Naive B cell (primary cell): ENCODE measurements at regions not wholly inside any gene's neighbourhood (a gene's known extent, or its start where the extent isn't known, plus 50 kb on each side); places are given as distances from the start of the nearest gene placed in this dataset.
"Not testable (repeated sequence)": the region's sequence is repeated elsewhere in the genome, so short reads cannot be mapped to it uniquely, and the experiment has no call there.

Source experiments
- ATAC-seq, 2 donors: fragments of 150-1000 bp; cut with Tn5 transposase; 2 replicates each; pipeline ENCODE4 v1.10.0; 2021; ENCODE audit warnings: low read depth in 2 of 2, mild to moderate bottlenecking in 2 of 2, moderate library complexity in 2 of 2
- DNase-seq: peaks from one replicate; pipeline ENCODE4 v3.0.0; 2022
- H3K27ac Mint-ChIP-seq, 6 donors: one replicate each; pipeline ENCODE4 v1.8.0; 2020 to 2022; ENCODE audit warnings: mild to moderate bottlenecking in 6 of 6, mixed read lengths in 6 of 6, moderate library complexity in 5 of 6, inconsistent platforms in 2 of 6
- H3K27me3 Mint-ChIP-seq, 3 donors: one replicate each; pipeline ENCODE4 v1.8.0; 2021 to 2022; ENCODE audit warnings: mixed read lengths in 3 of 3, mild to moderate bottlenecking in 1 of 3
- H3K36me3 Mint-ChIP-seq, 2 donors: one replicate each; pipeline ENCODE4 v1.8.0; 2020 to 2022; ENCODE audit warnings: mixed read lengths in 2 of 2, inconsistent platforms in 1 of 2, mild to moderate bottlenecking in 1 of 2
- H3K4me1 Mint-ChIP-seq, 3 donors: one replicate each; pipeline ENCODE4 v1.8.0; 2020 to 2022; ENCODE audit warnings: mixed read lengths in 3 of 3, inconsistent platforms in 1 of 3, mild to moderate bottlenecking in 1 of 3, moderate library complexity in 1 of 3
- H3K4me3 Mint-ChIP-seq, 8 donors: one replicate each; pipeline ENCODE4 v1.8.0; 2020 to 2022; ENCODE audit warnings: mild to moderate bottlenecking in 8 of 8, mixed read lengths in 8 of 8, moderate library complexity in 8 of 8, inconsistent platforms in 2 of 8
- H3K9me3 Mint-ChIP-seq, 7 donors: one replicate each; pipeline ENCODE4 v1.8.0; 2020 to 2022; ENCODE audit warnings: mixed read lengths in 7 of 7, mild to moderate bottlenecking in 5 of 7, inconsistent platforms in 2 of 7, moderate library complexity in 1 of 7

DNA sequence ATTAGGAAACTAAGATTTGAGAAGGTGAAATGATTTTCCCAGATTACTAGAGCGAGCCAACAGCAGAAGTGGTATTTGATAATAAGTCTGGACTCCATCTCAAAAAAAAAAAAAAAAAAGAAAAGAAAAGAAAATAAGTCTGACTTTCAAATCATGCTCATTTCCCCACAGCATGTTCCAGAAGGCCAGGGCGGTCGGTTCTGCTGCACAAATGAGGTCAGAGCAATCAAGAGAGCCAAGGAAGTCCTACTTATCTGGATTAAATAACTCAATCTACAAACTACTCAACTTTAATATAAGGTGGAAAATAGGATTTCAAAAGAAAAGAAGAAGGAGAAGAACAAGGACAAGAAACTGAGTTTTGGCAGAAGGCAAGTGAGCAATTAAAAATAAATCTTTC, 130.4 kb upstream of the RASA1 start:
- Mint-ChIP-seq H3K27ac (peak overlapping the region in 2 of 6 donors; percentile 57 to 85), H3K4me3 (no peak overlapping the region), H3K9me3 (peaks cover 0 to 5% (median 3%) of the 10 kb centered on the region in 7 donors), H3K4me1 (peaks cover 6 to 24% (median 19%) of the 10 kb centered on the region in 3 donors), H3K36me3 (no peaks in the 10 kb centered on the region), H3K27me3 (no peaks in the 10 kb centered on the region)
- DNase-seq = no peak
- no peak for ATAC-seq

GRCh38 chr5:87138091-87138805, 129.4 kb upstream of the RASA1 start:
- peak overlapping the region in 1 of 6 donors; percentile 63 for H3K27ac Mint-ChIP-seq
- H3K9me3 Mint-ChIP-seq = peaks cover 0 to 5% (median 3%) of the 10 kb centered on the region in 7 donors
- no peak for DNase-seq
- H3K27me3 Mint-ChIP-seq = no peaks in the 10 kb centered on the region
- peaks cover 5 to 29% (median 19%) of the 10 kb centered on the region in 3 donors for H3K4me1 Mint-ChIP-seq
- no peak for ATAC-seq
- H3K4me3 Mint-ChIP-seq = no peak overlapping the region
- H3K36me3 Mint-ChIP-seq = no peaks in the 10 kb centered on the region

DNA sequence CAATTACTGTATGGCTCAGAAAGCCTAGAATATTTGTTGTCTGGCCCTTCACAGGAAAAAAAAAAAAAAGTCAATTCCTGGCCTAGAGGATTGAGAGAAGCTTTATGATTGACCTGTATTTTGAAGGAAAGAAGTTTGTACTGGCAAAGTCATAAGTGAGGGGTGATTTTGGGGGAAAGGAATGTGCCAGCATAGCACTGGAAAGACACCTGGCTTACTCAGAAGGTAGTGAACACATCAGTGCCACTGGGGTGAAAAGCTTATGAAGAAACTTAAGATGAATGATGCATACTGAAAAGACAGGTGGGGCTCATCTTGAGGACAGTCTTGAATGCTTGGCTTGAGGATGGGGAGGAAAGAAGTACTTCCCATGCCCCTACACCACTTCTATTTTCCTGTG, 127.9 kb upstream of the RASA1 start:
- H3K4me3 Mint-ChIP-seq = no peak overlapping the region
- peaks cover 0 to 5% (median 0%) of the 10 kb centered on the region in 7 donors for H3K9me3 Mint-ChIP-seq
- ATAC-seq (no peak), DNase-seq (no peak)
- H3K36me3 Mint-ChIP-seq = no peaks in the 10 kb centered on the region
- peaks cover 5 to 29% (median 19%) of the 10 kb centered on the region in 3 donors for H3K4me1 Mint-ChIP-seq
- H3K27me3 Mint-ChIP-seq = no peaks in the 10 kb centered on the region
- peak overlapping the region in 2 of 6 donors; percentile 45 to 69 for H3K27ac Mint-ChIP-seq

GRCh38 chr5:87141544-87141943, 126.1 kb upstream of the RASA1 start:
- Mint-ChIP-seq H3K4me3 (no peak overlapping the region), H3K4me1 (peaks cover 0 to 21% (median 9%) of the 10 kb centered on the region in 3 donors), H3K27me3 (no peaks in the 10 kb centered on the region), H3K9me3 (peaks cover 0 to 5% (median 0%) of the 10 kb centered on the region in 7 donors), H3K27ac (peak overlapping the region in 1 of 6 donors; percentile 24), H3K36me3 (no peaks in the 10 kb centered on the region)
- DNase-seq (no peak), ATAC-seq (no peak)

DNA sequence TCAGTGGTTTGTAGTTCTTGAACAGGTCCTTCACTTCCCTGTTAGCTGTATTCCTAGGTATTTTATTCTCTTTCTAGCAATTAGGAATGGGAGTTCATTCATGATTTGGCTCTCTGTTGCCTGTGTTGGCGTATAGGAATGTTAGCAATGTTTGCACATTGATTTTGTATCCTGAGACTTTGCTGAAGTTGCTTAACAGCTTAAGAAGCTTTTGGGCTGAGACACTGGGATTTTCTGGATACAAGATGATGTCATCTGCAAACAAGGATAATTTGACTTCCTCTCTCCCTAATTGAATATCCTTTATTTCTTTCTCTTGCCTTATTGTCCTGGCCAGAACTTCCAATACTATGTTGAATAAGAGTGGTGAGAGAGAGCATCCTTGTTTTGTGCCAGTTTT, 121.8 kb upstream of the RASA1 start:
- H3K9me3 Mint-ChIP-seq, H3K4me3 Mint-ChIP-seq, H3K4me1 Mint-ChIP-seq, H3K27me3 Mint-ChIP-seq, H3K27ac Mint-ChIP-seq, DNase-seq, H3K36me3 Mint-ChIP-seq, ATAC-seq: not testable (repeated sequence)

DNA sequence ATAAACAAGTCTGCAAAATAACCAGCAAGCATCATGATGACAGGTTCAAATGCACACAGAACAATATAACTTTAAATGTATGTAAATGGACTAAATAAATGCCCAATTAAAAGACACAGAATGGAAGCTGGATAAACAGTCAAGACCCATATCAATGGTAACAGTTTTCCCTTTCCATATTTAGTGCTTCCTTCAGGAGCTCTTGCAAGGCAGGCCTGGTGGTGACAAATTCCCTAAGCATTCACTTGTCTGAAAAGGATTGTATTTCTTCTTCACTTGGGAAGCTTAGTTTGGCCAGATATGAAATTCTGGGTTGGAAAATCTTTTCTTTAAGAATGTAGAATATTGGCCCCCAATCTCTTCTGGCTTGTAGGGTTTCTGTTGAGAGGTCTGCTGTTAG, 120.2 kb upstream of the RASA1 start:
- no peaks in the 10 kb centered on the region for H3K27me3 Mint-ChIP-seq
- DNase-seq (no peak), ATAC-seq (no peak)
- no peaks in the 10 kb centered on the region for H3K36me3 Mint-ChIP-seq
- H3K4me3 Mint-ChIP-seq = no peak overlapping the region
- H3K9me3 Mint-ChIP-seq = peaks cover 0 to 5% (median 0%) of the 10 kb centered on the region in 7 donors
- H3K27ac Mint-ChIP-seq = peak overlapping the region in 1 of 6 donors; percentile 24
- H3K4me1 Mint-ChIP-seq = peaks cover 0 to 6% (median 6%) of the 10 kb centered on the region in 3 donors

DNA sequence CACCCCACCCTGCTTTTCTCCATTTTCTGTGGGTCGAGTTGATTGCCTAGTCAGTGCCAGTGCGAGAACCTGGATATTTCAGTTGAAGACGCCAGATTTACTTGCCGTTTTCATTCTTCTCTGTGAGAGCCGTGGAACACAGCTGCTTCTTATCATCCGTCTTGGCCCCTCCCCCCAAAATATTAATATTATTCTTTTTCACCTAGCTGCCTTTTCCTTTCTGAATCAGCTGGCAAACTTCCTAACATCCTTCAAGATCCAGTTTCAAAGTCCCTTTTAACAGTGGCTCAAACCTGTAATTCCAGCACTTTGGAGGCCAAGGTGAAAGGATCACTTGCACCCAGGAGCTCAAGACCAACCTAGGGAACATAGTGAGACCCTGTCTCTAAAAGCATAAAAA, 117.1 kb upstream of the RASA1 start:
- H3K36me3 Mint-ChIP-seq = peaks cover 0 to 8% of the 10 kb centered on the region in 2 donors
- no peak overlapping the region for H3K4me3 Mint-ChIP-seq
- no peak for ATAC-seq
- H3K4me1 Mint-ChIP-seq = peaks cover 0 to 6% (median 0%) of the 10 kb centered on the region in 3 donors
- H3K27me3 Mint-ChIP-seq = no peaks in the 10 kb centered on the region
- H3K9me3 Mint-ChIP-seq = peaks cover 0 to 2% (median 0%) of the 10 kb centered on the region in 7 donors
- no peak for DNase-seq
- H3K27ac Mint-ChIP-seq = peak overlapping the region in 1 of 6 donors; percentile 41

GRCh38 chr5:87151547-87151946, 116.1 kb upstream of the RASA1 start:
- ATAC-seq (no peak), DNase-seq (no peak)
- peaks cover 0 to 2% (median 0%) of the 10 kb centered on the region in 7 donors for H3K9me3 Mint-ChIP-seq
- H3K36me3 Mint-ChIP-seq = peaks cover 0 to 8% of the 10 kb centered on the region in 2 donors
- H3K27me3 Mint-ChIP-seq = no peaks in the 10 kb centered on the region
- peaks cover 0 to 6% (median 0%) of the 10 kb centered on the region in 3 donors for H3K4me1 Mint-ChIP-seq
- peak overlapping the region in 1 of 6 donors; percentile 30 for H3K27ac Mint-ChIP-seq
- no peak overlapping the region for H3K4me3 Mint-ChIP-seq

DNA sequence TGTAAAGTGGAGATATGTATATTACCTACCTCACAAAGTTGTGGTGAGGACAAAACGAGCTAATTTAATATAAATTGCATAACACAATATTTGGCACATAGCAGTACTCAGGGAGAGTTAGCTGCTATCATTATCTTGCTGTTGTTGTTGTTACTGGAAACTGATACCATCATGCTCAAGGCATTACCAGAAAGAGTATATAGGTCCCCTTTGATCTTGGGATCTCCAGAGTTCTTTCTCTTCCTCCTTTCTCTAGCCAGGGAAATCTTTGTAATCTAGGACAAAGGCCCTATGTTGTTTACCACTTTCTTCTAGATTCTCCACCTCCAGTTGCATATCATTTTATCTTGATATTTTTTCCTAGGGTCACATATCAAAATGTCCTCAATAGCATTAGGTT, 114.8 kb upstream of the RASA1 start:
- DNase-seq (no peak), ATAC-seq (no peak)
- no peak overlapping the region for H3K4me3 Mint-ChIP-seq
- no peak overlapping the region for H3K27ac Mint-ChIP-seq
- peaks cover 0 to 2% (median 0%) of the 10 kb centered on the region in 7 donors for H3K9me3 Mint-ChIP-seq
- no peaks in the 10 kb centered on the region for H3K27me3 Mint-ChIP-seq
- H3K4me1 Mint-ChIP-seq = peaks cover 0 to 6% (median 0%) of the 10 kb centered on the region in 3 donors
- H3K36me3 Mint-ChIP-seq = peaks cover 0 to 8% of the 10 kb centered on the region in 2 donors

DNA sequence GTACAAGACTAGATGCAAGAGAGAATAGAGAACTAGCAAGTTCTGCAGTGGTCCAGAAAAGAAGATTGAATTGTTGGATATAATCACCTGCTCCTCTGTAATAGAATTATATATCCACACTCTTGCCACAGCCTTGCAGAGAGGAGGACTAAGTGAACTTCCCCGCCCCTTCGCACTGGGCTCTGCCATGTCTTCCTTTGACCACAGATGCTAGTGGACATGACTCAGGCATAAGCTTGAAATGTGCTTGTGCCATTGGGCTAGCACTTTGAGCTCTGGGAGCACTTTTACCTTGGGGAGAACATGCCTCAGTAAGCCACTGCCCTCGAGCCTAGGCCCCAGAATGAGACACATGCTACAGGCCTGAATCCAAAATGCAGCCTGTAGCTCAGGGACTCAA, 113.5 kb upstream of the RASA1 start:
- Mint-ChIP-seq H3K27ac (no peak overlapping the region), H3K4me1 (peaks cover 0 to 6% (median 0%) of the 10 kb centered on the region in 3 donors), H3K9me3 (no peaks in the 10 kb centered on the region)

DNA sequence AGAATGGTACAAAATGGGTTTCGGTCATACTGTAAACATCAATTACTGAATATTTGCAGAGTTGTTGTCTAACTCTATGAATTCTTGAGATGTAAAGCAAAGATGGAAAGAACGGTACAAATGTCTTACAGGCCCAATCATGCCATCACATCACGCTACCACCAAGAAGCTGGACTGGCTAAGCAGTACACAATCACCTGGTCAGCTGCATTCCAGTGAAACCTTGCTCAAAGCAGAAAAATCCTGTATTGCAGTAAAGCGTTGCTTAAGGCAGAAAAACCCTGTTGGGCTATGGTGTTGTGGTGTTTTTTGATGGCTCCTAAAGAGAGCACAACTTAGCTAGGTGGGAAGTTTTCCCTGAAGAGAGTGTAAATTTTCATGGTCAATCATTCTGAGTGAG, 112.6 kb upstream of the RASA1 start:
- no peak for ATAC-seq

More for the DNA sequence above, 113.5 kb upstream of the RASA1 start:
- no peak for ATAC-seq
- DNase-seq = no peak
- Mint-ChIP-seq H3K36me3 (peaks cover 0 to 8% of the 10 kb centered on the region in 2 donors), H3K27me3 (no peaks in the 10 kb centered on the region), H3K4me3 (no peak overlapping the region)

GRCh38 chr5:87156631-87157030, 111.1 kb upstream of the RASA1 start:
- H3K9me3 Mint-ChIP-seq = no peaks in the 10 kb centered on the region
- no peak overlapping the region for H3K4me3 Mint-ChIP-seq
- no peak overlapping the region for H3K27ac Mint-ChIP-seq
- H3K4me1 Mint-ChIP-seq = peaks cover 0 to 5% (median 0%) of the 10 kb centered on the region in 3 donors
- H3K36me3 Mint-ChIP-seq = peaks cover 0 to 8% of the 10 kb centered on the region in 2 donors
- DNase-seq (no peak), ATAC-seq (no peak)
- no peaks in the 10 kb centered on the region for H3K27me3 Mint-ChIP-seq

More for the DNA sequence above, 112.6 kb upstream of the RASA1 start:
- Mint-ChIP-seq H3K36me3 (peaks cover 0 to 8% of the 10 kb centered on the region in 2 donors), H3K27me3 (no peaks in the 10 kb centered on the region), H3K9me3 (no peaks in the 10 kb centered on the region), H3K27ac (no peak overlapping the region), H3K4me3 (no peak overlapping the region), H3K4me1 (peaks cover 0 to 7% (median 0%) of the 10 kb centered on the region in 3 donors)
- DNase-seq = no peak

- no peak for ATAC-seq
- Mint-ChIP-seq H3K9me3 (no peaks in the 10 kb centered on the region), H3K27me3 (no peaks in the 10 kb centered on the region), H3K4me1 (peaks cover 0 to 4% (median 0%) of the 10 kb centered on the region in 3 donors), H3K4me3 (no peak overlapping the region), H3K36me3 (no peaks in the 10 kb centered on the region), H3K27ac (peak overlapping the region in 1 of 6 donors; percentile 0)
- DNase-seq = no peak
Measured at GRCh38 chr5:87164409-87164808, 103.3 kb upstream of the RASA1 start.

GRCh38 chr5:87169300-87169991, 98.2 kb upstream of the RASA1 start:
- no peaks in the 10 kb centered on the region for H3K27me3 Mint-ChIP-seq
- no peak for ATAC-seq
- no peaks in the 10 kb centered on the region for H3K36me3 Mint-ChIP-seq
- no peaks in the 10 kb centered on the region for H3K9me3 Mint-ChIP-seq
- DNase-seq = no peak
- H3K4me3 Mint-ChIP-seq = no peak overlapping the region
- no peaks in the 10 kb centered on the region for H3K4me1 Mint-ChIP-seq
- H3K27ac Mint-ChIP-seq = no peak overlapping the region
